H9 (cell line): ENCODE measurements at regions not wholly inside any gene's neighbourhood (a gene's known extent, or its start where the extent isn't known, plus 50 kb on each side); places are given as distances from the start of the nearest gene placed in this dataset.

ENCODE experiments used
- DNase-seq: peaks from one replicate; pipeline ENCODE4 v3.0.0-alpha.2; 2017
- H2AFZ ChIP-seq: one replicate; pipeline ENCODE4 v1.6.1; 2013; ENCODE audit warnings: mild to moderate bottlenecking, low read length, control low read depth, moderate library complexity
- H2AK5ac ChIP-seq: 2 replicates; pipeline ENCODE4 v1.6.1; 2013; ENCODE audit warnings: low read length, control low read depth, mixed read lengths; ENCODE audit not compliant: insufficient read length
- H2BK120ac ChIP-seq: one replicate; pipeline ENCODE4 v1.6.1; 2013; ENCODE audit warnings: low read depth, mild to moderate bottlenecking, low read length, control low read depth, inconsistent platforms; ENCODE audit not compliant: poor library complexity, severe bottlenecking
- H2BK12ac ChIP-seq: 2 replicates; pipeline ENCODE4 v1.6.1; 2013; ENCODE audit warnings: low read length, control low read depth, mixed read lengths, low read depth; ENCODE audit not compliant: insufficient read length
- H2BK15ac ChIP-seq: 2 replicates; pipeline ENCODE4 v1.6.1; 2013; ENCODE audit warnings: low read depth, low read length, control low read depth
- H2BK20ac ChIP-seq: one replicate; pipeline ENCODE4 v1.6.1; 2013; ENCODE audit warnings: low read depth, mild to moderate bottlenecking, low read length, control low read depth, inconsistent platforms; ENCODE audit not compliant: poor library complexity, severe bottlenecking
- H2BK5ac ChIP-seq: 2 replicates; pipeline ENCODE4 v1.6.1; 2013; ENCODE audit warnings: low read length, control low read depth, mixed read lengths; ENCODE audit not compliant: insufficient read length
- H3K14ac ChIP-seq: 2 replicates; pipeline ENCODE4 v1.6.1; 2013; ENCODE audit warnings: low read length, control low read depth; ENCODE audit not compliant: insufficient read depth
- H3K18ac ChIP-seq: 2 replicates; pipeline ENCODE4 v1.6.1; 2013; ENCODE audit warnings: low read depth, mild to moderate bottlenecking, mixed read lengths, low read length, control low read depth; ENCODE audit not compliant: insufficient read length
- H3K23ac ChIP-seq: 2 replicates; pipeline ENCODE4 v1.6.1; 2013; ENCODE audit warnings: low read length, control low read depth, mixed read lengths, low read depth; ENCODE audit not compliant: insufficient read length
- H3K23me2 ChIP-seq: 2 replicates; pipeline ENCODE4 v1.6.1; 2013; ENCODE audit warnings: low read depth, mild to moderate bottlenecking, mixed read lengths, low read length, control low read depth; ENCODE audit not compliant: insufficient read length, poor library complexity, severe bottlenecking
- H3K27ac ChIP-seq: 2 replicates; pipeline ENCODE4 v1.5.1; 2013; ENCODE audit warnings: low read length, control low read depth, mixed read lengths, low read depth; ENCODE audit not compliant: insufficient read length
- H3K27me3 ChIP-seq: 2 replicates; pipeline ENCODE4 v1.6.1; 2013; ENCODE audit warnings: low read length, control low read depth, inconsistent platforms; ENCODE audit not compliant: insufficient read depth
- H3K4ac ChIP-seq: 2 replicates; pipeline ENCODE4 v1.6.1; 2013; ENCODE audit warnings: low read depth, mild to moderate bottlenecking, control low read depth, inconsistent platforms, low read length, moderate library complexity
- H3K4me1 ChIP-seq: 2 replicates; pipeline ENCODE4 v1.6.1; 2013; ENCODE audit warnings: low read length, control low read depth, inconsistent platforms; ENCODE audit not compliant: insufficient read depth
- H3K4me2 ChIP-seq: 2 replicates; pipeline ENCODE4 v1.6.1; 2013; ENCODE audit warnings: low read length, control low read depth, mixed read lengths; ENCODE audit not compliant: insufficient read length, insufficient read depth
- H3K56ac ChIP-seq: 2 replicates; pipeline ENCODE4 v1.6.1; 2013; ENCODE audit warnings: low read depth, mild to moderate bottlenecking, mixed read lengths, low read length, control low read depth; ENCODE audit not compliant: insufficient read length
- H3K79me1 ChIP-seq: 2 replicates; pipeline ENCODE4 v1.6.1; 2013; ENCODE audit warnings: low read depth, mild to moderate bottlenecking, moderate library complexity, low read length, control low read depth, inconsistent platforms; ENCODE audit not compliant: insufficient read depth, poor library complexity, severe bottlenecking
- H3K79me2 ChIP-seq: 2 replicates; pipeline ENCODE4 v1.6.1; 2013; ENCODE audit warnings: low read length, control low read depth, inconsistent platforms; ENCODE audit not compliant: insufficient read depth
- H3K9ac ChIP-seq: 2 replicates; pipeline ENCODE4 v1.6.1; 2013; ENCODE audit warnings: low read length, control low read depth, mixed read lengths; ENCODE audit not compliant: insufficient read length; ENCODE audit errors: extremely low read depth
- H3K9me3 ChIP-seq: one replicate; pipeline ENCODE4 v1.6.1; 2013; ENCODE audit warnings: low read depth, low read length, inconsistent platforms; ENCODE audit not compliant: control insufficient read depth
- H3T11ph ChIP-seq: one replicate; pipeline ENCODE4 v1.6.1; 2013; ENCODE audit warnings: mild to moderate bottlenecking, low read length, control low read depth, inconsistent platforms
- H4K20me1 ChIP-seq: one replicate; pipeline ENCODE4 v1.6.1; 2013; ENCODE audit not compliant: control insufficient read depth, insufficient read length, insufficient read depth
- H4K5ac ChIP-seq: 2 replicates; pipeline ENCODE4 v1.6.1; 2013; ENCODE audit warnings: low read depth, mild to moderate bottlenecking, mixed read lengths, low read length, control low read depth; ENCODE audit not compliant: insufficient read length
- H4K8ac ChIP-seq: replicated peaks from 2 replicates; pipeline ENCODE4 v1.6.1; 2013; ENCODE audit warnings: low read length, control low read depth, mixed read lengths, low read depth; ENCODE audit not compliant: insufficient read length
- H4K91ac ChIP-seq: 2 replicates; pipeline ENCODE4 v1.6.1; 2013; ENCODE audit warnings: low read depth, mild to moderate bottlenecking, moderate library complexity, mixed read lengths, low read length, control low read depth; ENCODE audit not compliant: insufficient read length
- H3K27ac Mint-ChIP-seq, 3 experiments: 2 replicates in 2 of 3; 3 replicates in 1 of 3; pipeline ENCODE4 v1.8.0; 2020 to 2021; ENCODE audit warnings: mixed read lengths in 3 of 3, mild to moderate bottlenecking in 1 of 3, moderate library complexity in 1 of 3
- H3K27me3 Mint-ChIP-seq: 2 replicates; pipeline ENCODE4 v1.8.0; 2021; ENCODE audit warnings: low read depth, mild to moderate bottlenecking, moderate library complexity, mixed read lengths
- H3K36me3 Mint-ChIP-seq, 3 experiments: 2 replicates in 2 of 3; 3 replicates in 1 of 3; pipeline ENCODE4 v1.8.0; 2020 to 2021; ENCODE audit warnings: low read depth in 3 of 3, mixed read lengths in 3 of 3; ENCODE audit not compliant: insufficient read depth in 1 of 3
- H3K4me1 Mint-ChIP-seq, 2 experiments: 2 replicates each; pipeline ENCODE4 v1.8.0; 2020; ENCODE audit warnings: mixed read lengths in 2 of 2
- H3K4me3 Mint-ChIP-seq, 2 experiments: 2 replicates in 1 of 2; 3 replicates in 1 of 2; pipeline ENCODE4 v1.8.0; 2020 to 2021; ENCODE audit warnings: mild to moderate bottlenecking in 2 of 2, mixed read lengths in 2 of 2, moderate library complexity in 1 of 2
- H3K9me3 Mint-ChIP-seq, 2 experiments: 2 replicates in 1 of 2; 3 replicates in 1 of 2; pipeline ENCODE4 v1.8.0; 2020; ENCODE audit warnings: mild to moderate bottlenecking in 2 of 2, mixed read lengths in 2 of 2, moderate library complexity in 1 of 2
- WGBS: extraction: QIAGEN DNeasy Blood & Tissue Kit; methylation state at CpG from one replicate; pipeline ENCODE4 v1.1.7; 2013; ENCODE audit warnings: missing lambda C conversion rate, low lambda C conversion rate, mixed read lengths; ENCODE audit not compliant: insufficient read length; ENCODE audit errors: extremely low coverage; 5-methylcytosine and 5-hydroxymethylcytosine counted together
- TF ChIP-seq, protein P1 (sequence below): fragments of 200-600 bp; sonication (generic); conservative IDR thresholded peaks from 3 replicates; pipeline ENCODE4 v1.8.0; 2021; ENCODE audit warnings: antibody characterized with exemption, mild to moderate bottlenecking

DNA sequence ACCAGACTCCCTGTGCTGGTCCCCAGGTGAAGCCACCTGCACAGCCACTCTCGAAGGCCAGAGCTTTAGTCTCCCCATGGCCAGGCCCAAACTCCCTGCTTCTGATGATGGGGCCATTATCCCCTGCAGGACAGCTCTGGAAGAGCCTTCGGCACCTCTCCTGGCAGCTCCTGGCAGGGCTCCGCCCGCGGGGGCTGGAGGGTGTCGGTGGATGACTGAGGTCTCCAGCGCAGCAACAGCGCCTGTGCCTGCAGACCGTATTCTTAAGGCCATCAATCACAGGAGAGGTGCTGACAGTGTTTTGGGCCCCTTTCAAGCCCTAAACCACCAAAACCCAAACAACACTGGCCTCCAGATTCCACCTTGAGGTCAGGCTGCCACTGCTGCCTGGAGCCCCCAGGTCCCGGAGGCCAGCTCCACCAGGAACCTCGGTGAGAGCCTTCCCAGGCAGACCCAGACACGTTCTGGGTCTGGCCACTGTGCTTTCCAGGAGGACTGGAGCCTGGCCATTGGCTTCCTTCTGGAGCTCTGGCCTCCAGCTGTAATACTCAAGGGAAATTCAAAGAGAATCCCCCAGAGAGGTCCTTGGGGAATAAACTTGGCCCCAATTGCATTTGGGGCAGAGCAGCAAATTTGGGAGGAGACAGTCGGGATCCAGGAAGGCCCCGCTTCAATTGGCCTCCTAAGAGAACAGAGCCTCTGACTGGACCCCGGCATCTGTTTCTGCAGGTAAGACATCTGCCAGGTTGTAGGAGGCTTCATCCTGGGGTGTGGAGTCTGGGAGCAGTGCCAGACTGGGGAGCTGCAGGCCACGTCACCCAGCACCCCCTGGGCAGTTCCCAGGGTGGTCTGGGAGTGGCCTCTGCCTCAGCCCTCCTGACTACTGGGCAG, 210.6 kb upstream of the RTL1 start:
- H3K27me3 Mint-ChIP-seq: peaks cover 26% of the 10 kb centered on the region
- Histone ChIP-seq H3K9me3 (no peaks in the 10 kb centered on the region), H2BK15ac (no peak overlapping the region), H2BK120ac (no peak overlapping the region), H3K79me1 (no peaks in the 10 kb centered on the region), H3K56ac (no peak overlapping the region), H2BK20ac (no peak overlapping the region), H3K23ac (no peak overlapping the region), H3T11ph (no peak overlapping the region), H3K4ac (no peak overlapping the region), H4K8ac (no peak overlapping the region), H2BK5ac (no peak overlapping the region), H3K23me2 (no peaks in the 10 kb centered on the region), H3K9ac (no peak overlapping the region), H3K27ac (no peak overlapping the region), H3K14ac (peak overlapping the region; percentile 59; the same call in 1 of the 2 replicates), H3K4me1 (no peaks in the 10 kb centered on the region), H3K4me2 (no peak overlapping the region), H4K91ac (no peak overlapping the region), H4K20me1 (no peaks in the 10 kb centered on the region), H3K79me2 (no peaks in the 10 kb centered on the region), H2AK5ac (no peak overlapping the region), H3K18ac (no peak overlapping the region), H3K27me3 (no peaks in the 10 kb centered on the region), H2AFZ (no peak overlapping the region), H4K5ac (no peak overlapping the region), H2BK12ac (no peak overlapping the region)
- no peak overlapping the region for H3K4me3 Mint-ChIP-seq
- H3K27ac Mint-ChIP-seq: no peak overlapping the region
- TF ChIP-seq, protein P1, sequence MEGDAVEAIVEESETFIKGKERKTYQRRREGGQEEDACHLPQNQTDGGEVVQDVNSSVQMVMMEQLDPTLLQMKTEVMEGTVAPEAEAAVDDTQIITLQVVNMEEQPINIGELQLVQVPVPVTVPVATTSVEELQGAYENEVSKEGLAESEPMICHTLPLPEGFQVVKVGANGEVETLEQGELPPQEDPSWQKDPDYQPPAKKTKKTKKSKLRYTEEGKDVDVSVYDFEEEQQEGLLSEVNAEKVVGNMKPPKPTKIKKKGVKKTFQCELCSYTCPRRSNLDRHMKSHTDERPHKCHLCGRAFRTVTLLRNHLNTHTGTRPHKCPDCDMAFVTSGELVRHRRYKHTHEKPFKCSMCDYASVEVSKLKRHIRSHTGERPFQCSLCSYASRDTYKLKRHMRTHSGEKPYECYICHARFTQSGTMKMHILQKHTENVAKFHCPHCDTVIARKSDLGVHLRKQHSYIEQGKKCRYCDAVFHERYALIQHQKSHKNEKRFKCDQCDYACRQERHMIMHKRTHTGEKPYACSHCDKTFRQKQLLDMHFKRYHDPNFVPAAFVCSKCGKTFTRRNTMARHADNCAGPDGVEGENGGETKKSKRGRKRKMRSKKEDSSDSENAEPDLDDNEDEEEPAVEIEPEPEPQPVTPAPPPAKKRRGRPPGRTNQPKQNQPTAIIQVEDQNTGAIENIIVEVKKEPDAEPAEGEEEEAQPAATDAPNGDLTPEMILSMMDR: no peak
- H3K36me3 Mint-ChIP-seq: no peaks in the 10 kb centered on the region; a peak in 1 of 7 replicates
- peaks cover 0 to 4% of the 10 kb centered on the region in 2 experiments; a peak in 1 of 5 replicates for H3K9me3 Mint-ChIP-seq
- no CpG with 5 or more reads among the region's 16 CpGs for WGBS
- no peak for DNase-seq
- peaks cover 11 to 16% of the 10 kb centered on the region in 2 experiments for H3K4me1 Mint-ChIP-seq
